Subcutaneous abdominal adipose tissue (tissue), 5 donors: ENCODE measurements at regions not wholly inside any gene's neighbourhood (a gene's known extent, or its start where the extent isn't known, plus 50 kb on each side); places are given as distances from the start of the nearest gene placed in this dataset.

ENCODE experiments used
- H3K27ac ChIP-seq: one replicate; pipeline ENCODE4 v1.7.0; 2013; ENCODE audit warnings: low read depth, mild to moderate bottlenecking, inconsistent platforms, low read length, moderate library complexity
- H3K27me3 ChIP-seq, 5 donors: one replicate each; pipeline ENCODE4 v1.7.0; 2013; ENCODE audit warnings: low read length in 5 of 5, inconsistent platforms in 1 of 5; ENCODE audit not compliant: control insufficient read depth in 5 of 5, insufficient read depth in 4 of 5
- H3K36me3 ChIP-seq, 5 donors: one replicate each; pipeline ENCODE4 v1.7.0; 2013; ENCODE audit warnings: low read length in 5 of 5; ENCODE audit not compliant: control insufficient read depth in 5 of 5, insufficient read depth in 5 of 5
- H3K4me1 ChIP-seq, 5 donors: one replicate each; pipeline ENCODE4 v1.7.0; 2013; ENCODE audit warnings: low read length in 5 of 5, mild to moderate bottlenecking in 3 of 5, moderate library complexity in 1 of 5; ENCODE audit not compliant: control insufficient read depth in 5 of 5, insufficient read depth in 5 of 5
- H3K4me3 ChIP-seq, 5 donors: one replicate each; pipeline ENCODE4 v1.7.0; 2013; ENCODE audit warnings: low read length in 5 of 5, low read depth in 1 of 5
- H3K9ac ChIP-seq, 5 donors: one replicate each; pipeline ENCODE4 v1.7.0; 2013; ENCODE audit warnings: low read length in 5 of 5, mild to moderate bottlenecking in 4 of 5, moderate library complexity in 3 of 5
- H3K9me3 ChIP-seq, 5 donors: one replicate each; pipeline ENCODE4 v1.7.0; 2013; ENCODE audit warnings: low read length in 5 of 5; ENCODE audit not compliant: control insufficient read depth in 5 of 5
- donor health status: healthy.
- donor health status: healthy.
- donor health status: healthy.
- donor health status: healthy.
- donor health status: healthy.

GRCh38 chr13:84659359-84659661 is 777.0 kb upstream of the SLITRK1 start:
- Histone ChIP-seq H3K36me3 (no peaks in the 10 kb centered on the region), H3K4me1 (peaks cover 0 to 7% (median 0%) of the 10 kb centered on the region in 5 donors), H3K27me3 (no peaks in the 10 kb centered on the region), H3K4me3 (no peak overlapping the region), H3K27ac (no peak overlapping the region), H3K9ac (no peak overlapping the region), H3K9me3 (no peaks in the 10 kb centered on the region)

GRCh38 chr13:84658491-84659358 is 776.5 kb upstream of the SLITRK1 start:
- H3K9me3 ChIP-seq, result no peaks in the 10 kb centered on the region
- no peak overlapping the region for H3K4me3 ChIP-seq
- peaks cover 0 to 7% (median 0%) of the 10 kb centered on the region in 5 donors for H3K4me1 ChIP-seq
- H3K36me3 ChIP-seq, result no peaks in the 10 kb centered on the region
- H3K27me3 ChIP-seq, result no peaks in the 10 kb centered on the region
- no peak overlapping the region for H3K27ac ChIP-seq
- H3K9ac ChIP-seq, result no peak overlapping the region

GRCh38 chr13:84655677-84656076 is 773.4 kb upstream of the SLITRK1 start:
- H3K27me3 ChIP-seq, result no peaks in the 10 kb centered on the region
- peaks cover 0 to 9% (median 0%) of the 10 kb centered on the region in 5 donors for H3K4me1 ChIP-seq
- H3K36me3 ChIP-seq, result no peaks in the 10 kb centered on the region
- H3K9ac ChIP-seq, result no peak overlapping the region
- no peak overlapping the region for H3K4me3 ChIP-seq
- H3K9me3 ChIP-seq, result peaks cover 0 to 2% (median 0%) of the 10 kb centered on the region in 5 donors
- H3K27ac ChIP-seq, result no peak overlapping the region

GRCh38 chr13:84654654-84655275 is 772.5 kb upstream of the SLITRK1 start:
- Histone ChIP-seq H3K27me3 (no peaks in the 10 kb centered on the region), H3K9me3 (peaks cover 0 to 2% (median 0%) of the 10 kb centered on the region in 5 donors), H3K4me3 (no peak overlapping the region), H3K36me3 (no peaks in the 10 kb centered on the region), H3K27ac (no peak overlapping the region), H3K9ac (no peak overlapping the region), H3K4me1 (peaks cover 0 to 9% (median 0%) of the 10 kb centered on the region in 5 donors)

GRCh38 chr13:84653915-84654534 is 771.8 kb upstream of the SLITRK1 start:
- Histone ChIP-seq H3K4me1 (peaks cover 0 to 9% (median 0%) of the 10 kb centered on the region in 5 donors), H3K4me3 (no peak overlapping the region), H3K27me3 (no peaks in the 10 kb centered on the region), H3K9ac (no peak overlapping the region), H3K9me3 (peaks cover 0 to 2% (median 0%) of the 10 kb centered on the region in 5 donors), H3K36me3 (no peaks in the 10 kb centered on the region), H3K27ac (no peak overlapping the region)

GRCh38 chr13:84651705-84652104 is 769.4 kb upstream of the SLITRK1 start:
- H3K9ac ChIP-seq, result no peak overlapping the region
- peaks cover 0 to 2% (median 0%) of the 10 kb centered on the region in 5 donors for H3K9me3 ChIP-seq
- no peaks in the 10 kb centered on the region for H3K36me3 ChIP-seq
- H3K27ac ChIP-seq, result no peak overlapping the region
- peaks cover 0 to 9% (median 0%) of the 10 kb centered on the region in 5 donors for H3K4me1 ChIP-seq
- no peaks in the 10 kb centered on the region for H3K27me3 ChIP-seq
- no peak overlapping the region for H3K4me3 ChIP-seq

GRCh38 chr13:84651288-84651687 is 769.0 kb upstream of the SLITRK1 start:
- Histone ChIP-seq H3K27me3 (no peaks in the 10 kb centered on the region), H3K9me3 (peaks cover 0 to 2% (median 0%) of the 10 kb centered on the region in 5 donors), H3K36me3 (no peaks in the 10 kb centered on the region), H3K9ac (no peak overlapping the region), H3K4me3 (no peak overlapping the region), H3K4me1 (peaks cover 0 to 9% (median 0%) of the 10 kb centered on the region in 5 donors), H3K27ac (no peak overlapping the region)

GRCh38 chr13:84649853-84650252 is 767.6 kb upstream of the SLITRK1 start:
- Histone ChIP-seq H3K36me3 (no peaks in the 10 kb centered on the region), H3K27me3 (no peaks in the 10 kb centered on the region), H3K9ac (no peak overlapping the region), H3K4me1 (peaks cover 0 to 9% (median 0%) of the 10 kb centered on the region in 5 donors), H3K27ac (no peak overlapping the region), H3K9me3 (peaks cover 0 to 2% (median 0%) of the 10 kb centered on the region in 5 donors), H3K4me3 (no peak overlapping the region)

- Histone ChIP-seq H3K27me3 (no peaks in the 10 kb centered on the region), H3K4me3 (no peak overlapping the region), H3K36me3 (no peaks in the 10 kb centered on the region), H3K9me3 (no peaks in the 10 kb centered on the region), H3K9ac (no peak overlapping the region), H3K27ac (no peak overlapping the region), H3K4me1 (peaks cover 0 to 9% (median 0%) of the 10 kb centered on the region in 5 donors)
These were observed 765.9 kb upstream of the SLITRK1 start for GRCh38 chr13:84648069-84648640.

GRCh38 chr13:84646957-84647356 is 764.7 kb upstream of the SLITRK1 start:
- Histone ChIP-seq H3K9me3 (no peaks in the 10 kb centered on the region), H3K4me3 (no peak overlapping the region), H3K9ac (no peak overlapping the region), H3K27me3 (no peaks in the 10 kb centered on the region), H3K36me3 (no peaks in the 10 kb centered on the region), H3K4me1 (peaks cover 0 to 9% (median 0%) of the 10 kb centered on the region in 5 donors), H3K27ac (no peak overlapping the region)
